Heart left ventricle (tissue), 13 donors: ENCODE measurements at regions not wholly inside any gene's neighbourhood (a gene's known extent, or its start where the extent isn't known, plus 50 kb on each side); places are given as distances from the start of the nearest gene placed in this dataset.

ENCODE experiments used
- CTCF ChIP-seq, 12 donors: fragments of 200-600 bp; sonication (generic) in 4 of 12; IDR thresholded peaks; one replicate each; pipeline versions ENCODE4 v1.5.0 to v1.8.0; 2018 to 2022; ENCODE audit warnings: antibody characterized with exemption in 12 of 12, mild to moderate bottlenecking in 5 of 12
- POLR2A ChIP-seq, 2 donors: fragments of 450-650 bp; IDR thresholded peaks; one replicate each; pipeline ENCODE4 v1.6.1; 2017; ENCODE audit warnings: antibody characterized with exemption in 2 of 2, mild to moderate bottlenecking in 2 of 2, moderate library complexity in 2 of 2
- donor health status: ischemic (EF 13 %, LVEDD 7.1; RV severe dilation, severe dysfunction).
- donor health status: DM: no; HTN: yes; CAD: no.
- donor health status: DM: no; HTN: no; CAD: no.
- donor health status: ischemic (EF 25% LVEDD 6.9; RV normal size, moderate dysfunction).
- donor health status: ischemic (EF 25% LVEDD 5.7; RV mildly dilated, moderate dysfunction).
- donor health status: ischemic (EF 35%, LVEDD 5.7; RV mildly dilated, moderate dysfunction).
- donor health status: nonischemic (EF 11% LVEDD 7.7; RV severe dilation, severe dysfunction).
- donor health status: DM: yes; HTN: yes; CAD: no.
- donor health status: PGD.
- donor health status: ischemic (EF 29% LVEDD 5.4; RV normal size, mild dysfunction).
- donor health status: nonischemic (EF 23%, LVEDD 6.1; RV moderate dilation, normal function).

- no peak for TF ChIP-seq CTCF (IDR thresholded peaks at IDR 0.05)
- TF ChIP-seq POLR2A (IDR thresholded peaks at IDR 0.05) = no peak
Measured at GRCh38 chr12:73374360-73374759, 1102.2 kb downstream of the TRHDE start.
